ENCODE measurements at regions not wholly inside any gene's neighbourhood (a gene's known extent, or its start where the extent isn't known, plus 50 kb on each side); places are given as distances from the start of the nearest gene placed in this dataset.

DNA sequence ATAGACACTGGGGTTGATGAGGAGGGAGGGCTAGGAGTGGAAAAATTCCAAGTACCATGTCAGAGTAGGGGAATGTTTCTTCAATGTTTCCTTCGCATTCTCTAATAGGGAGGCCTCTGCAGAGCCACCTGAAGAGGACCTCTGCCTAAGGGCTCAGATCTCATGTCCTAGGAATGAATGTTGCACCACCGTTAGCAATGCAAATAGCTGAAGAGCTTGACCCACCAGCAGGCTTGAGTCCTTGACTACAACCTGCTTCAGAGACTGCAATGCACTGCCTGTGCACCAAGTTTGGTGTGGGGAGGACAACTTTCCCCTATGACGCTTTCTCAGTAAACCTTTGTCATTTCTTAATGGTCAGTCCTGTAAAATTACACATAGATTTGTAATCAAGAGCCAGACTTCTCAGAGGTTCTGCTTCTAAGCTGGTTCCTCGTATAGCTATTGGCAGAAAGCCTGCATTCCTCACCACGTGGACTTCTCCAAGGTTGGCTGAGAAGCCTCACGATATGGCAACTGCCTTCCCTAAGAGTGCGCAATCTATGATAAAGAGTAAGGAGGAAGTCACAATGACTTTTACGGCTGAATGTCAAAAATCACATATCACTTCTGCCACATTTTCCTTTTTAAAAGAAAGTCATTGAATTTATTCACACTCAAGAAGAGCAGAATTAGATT, 600.7 kb upstream of the PTGER4 start:
- no peak for DNase-seq (ENCODE audit: low read depth)
- no peak overlapping the region for H3K4me3 ChIP-seq (ENCODE audit: low read depth, low read length)
- in situ Hi-C loops (cut with HindIII; ENCODE audit: low sequenced_read_pairs): no loop called here
- TF ChIP-seq, protein P1, sequence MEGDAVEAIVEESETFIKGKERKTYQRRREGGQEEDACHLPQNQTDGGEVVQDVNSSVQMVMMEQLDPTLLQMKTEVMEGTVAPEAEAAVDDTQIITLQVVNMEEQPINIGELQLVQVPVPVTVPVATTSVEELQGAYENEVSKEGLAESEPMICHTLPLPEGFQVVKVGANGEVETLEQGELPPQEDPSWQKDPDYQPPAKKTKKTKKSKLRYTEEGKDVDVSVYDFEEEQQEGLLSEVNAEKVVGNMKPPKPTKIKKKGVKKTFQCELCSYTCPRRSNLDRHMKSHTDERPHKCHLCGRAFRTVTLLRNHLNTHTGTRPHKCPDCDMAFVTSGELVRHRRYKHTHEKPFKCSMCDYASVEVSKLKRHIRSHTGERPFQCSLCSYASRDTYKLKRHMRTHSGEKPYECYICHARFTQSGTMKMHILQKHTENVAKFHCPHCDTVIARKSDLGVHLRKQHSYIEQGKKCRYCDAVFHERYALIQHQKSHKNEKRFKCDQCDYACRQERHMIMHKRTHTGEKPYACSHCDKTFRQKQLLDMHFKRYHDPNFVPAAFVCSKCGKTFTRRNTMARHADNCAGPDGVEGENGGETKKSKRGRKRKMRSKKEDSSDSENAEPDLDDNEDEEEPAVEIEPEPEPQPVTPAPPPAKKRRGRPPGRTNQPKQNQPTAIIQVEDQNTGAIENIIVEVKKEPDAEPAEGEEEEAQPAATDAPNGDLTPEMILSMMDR (IDR thresholded peaks at IDR 0.05; ENCODE audit: low read depth, low read length, missing control alignments): no peak

DNA sequence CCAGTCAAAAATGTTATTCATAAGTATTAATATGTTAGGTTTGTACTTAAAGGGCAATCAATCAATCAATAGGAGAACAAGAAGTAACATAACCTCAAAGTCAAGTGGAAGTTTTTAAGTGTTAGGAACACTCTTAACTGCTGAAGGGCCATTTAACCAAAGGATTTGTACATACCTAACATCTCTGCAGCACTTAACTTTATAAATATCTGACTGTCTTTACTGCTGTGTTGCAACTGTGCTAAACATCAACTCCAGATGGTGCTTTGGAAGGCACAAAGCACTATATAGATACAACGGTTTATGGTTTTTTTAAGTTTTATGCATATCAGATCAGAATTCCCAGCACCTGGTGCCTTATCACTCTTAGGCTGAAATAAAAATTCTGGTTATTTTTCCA, 604.9 kb upstream of the PTGER4 start:
- no peak overlapping the region for H3K4me3 ChIP-seq (ENCODE audit: low read depth, low read length)
- TF ChIP-seq, protein P1 (IDR thresholded peaks at IDR 0.05; ENCODE audit: low read depth, low read length, missing control alignments): no peak
- in situ Hi-C loops (cut with HindIII; ENCODE audit: low sequenced_read_pairs): no loop called here
- DNase-seq (ENCODE audit: low read depth): no peak

DNA sequence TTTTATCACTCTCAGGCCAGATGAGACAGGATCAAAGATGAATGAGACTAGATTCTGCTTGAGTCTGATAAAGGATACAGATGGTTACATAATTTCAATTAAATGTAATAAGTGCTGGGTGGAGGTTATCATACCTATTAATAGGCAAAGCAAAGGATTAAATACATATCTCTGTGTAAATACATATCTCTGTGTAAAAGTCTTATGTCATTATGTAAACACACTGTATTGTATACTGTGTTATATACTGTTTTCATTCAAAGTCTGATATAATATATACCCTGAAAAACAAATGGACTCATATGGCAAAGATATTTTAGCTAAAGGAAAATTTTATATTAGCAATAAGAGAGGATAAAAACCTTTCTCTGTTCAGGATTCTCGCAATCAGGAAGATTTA, 605.8 kb upstream of the PTGER4 start:
- in situ Hi-C loops (cut with HindIII; ENCODE audit: low sequenced_read_pairs): no loop called here
- DNase-seq (ENCODE audit: low read depth): no peak
- no peak overlapping the region for H3K4me3 ChIP-seq (ENCODE audit: low read depth, low read length)
- TF ChIP-seq, protein P1 (IDR thresholded peaks at IDR 0.05; ENCODE audit: low read depth, low read length, missing control alignments): no peak

DNA sequence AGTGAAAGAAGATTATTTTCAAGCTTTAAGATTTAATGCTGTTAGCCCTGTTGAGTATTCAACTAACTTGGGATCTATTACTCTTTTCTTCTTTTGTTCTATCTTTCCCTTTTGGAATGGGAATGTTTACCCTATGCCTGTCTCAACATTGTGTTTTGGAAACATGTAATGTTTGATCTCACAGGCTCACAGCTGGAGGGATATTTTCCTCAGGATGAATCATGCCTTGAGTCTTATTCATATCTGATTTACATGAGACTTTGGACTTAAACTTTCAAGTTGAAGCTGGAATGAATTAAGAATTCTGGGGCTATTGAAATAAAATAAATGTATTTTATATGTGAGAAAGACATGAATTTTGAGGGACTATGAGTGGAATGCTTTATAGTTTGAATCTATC, 607.8 kb upstream of the PTGER4 start:
- in situ Hi-C loops (cut with HindIII; ENCODE audit: low sequenced_read_pairs): no loop called here
- TF ChIP-seq, protein P1 (IDR thresholded peaks at IDR 0.05; ENCODE audit: low read depth, low read length, missing control alignments): no peak
- DNase-seq (ENCODE audit: low read depth): peak; percentile 79
- no peak overlapping the region for H3K4me3 ChIP-seq (ENCODE audit: low read depth, low read length)

DNA sequence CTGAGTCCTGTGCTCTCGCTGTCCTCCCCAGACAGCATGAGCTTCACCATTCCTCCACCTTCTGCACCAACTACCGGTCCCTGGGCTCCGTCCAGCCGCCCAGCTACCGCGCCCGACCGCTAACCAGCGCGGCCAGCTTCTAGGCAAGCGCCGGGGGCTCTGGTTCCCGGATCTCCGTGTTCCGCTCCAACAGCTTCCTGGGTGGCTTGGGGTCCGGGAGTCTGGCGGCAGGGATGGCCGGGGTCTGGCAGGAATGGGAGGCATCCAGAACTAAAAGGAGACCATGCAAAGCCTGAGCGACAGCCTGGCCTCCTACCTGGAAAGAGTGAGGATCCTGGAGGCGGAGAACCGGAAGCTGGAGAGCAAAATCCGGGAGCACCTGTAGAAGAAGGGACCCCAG, 613.1 kb upstream of the PTGER4 start:
- TF ChIP-seq, protein P1 (IDR thresholded peaks at IDR 0.05; ENCODE audit: low read depth, low read length, missing control alignments): no peak
- no peak for DNase-seq (ENCODE audit: low read depth)
- in situ Hi-C loops (cut with HindIII; ENCODE audit: low sequenced_read_pairs): no loop called here

DNA sequence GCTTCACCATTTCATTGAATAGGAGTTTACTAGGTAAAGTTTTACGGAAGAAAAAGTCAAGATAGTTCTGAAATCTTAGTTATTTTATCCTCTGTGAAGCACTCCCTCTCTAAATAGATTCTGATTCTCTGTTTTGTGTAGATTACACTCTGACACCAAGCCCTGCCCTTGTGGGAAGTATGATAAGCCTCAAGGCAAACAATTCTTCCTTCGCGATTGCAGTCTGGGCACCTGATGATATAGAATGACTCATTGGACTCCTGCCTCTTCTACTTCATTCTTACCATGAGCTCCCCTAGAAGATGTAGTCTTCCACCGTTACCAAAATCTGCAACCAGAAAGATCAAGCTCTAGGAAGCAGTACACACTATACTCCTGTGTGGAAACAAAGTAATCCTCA, 626.9 kb upstream of the PTGER4 start:
- TF ChIP-seq, protein P1 (IDR thresholded peaks at IDR 0.05; ENCODE audit: low read depth, low read length, missing control alignments): no peak
- no peak for DNase-seq (ENCODE audit: low read depth)
- no peak overlapping the region for H3K4me3 ChIP-seq (ENCODE audit: low read depth, low read length)
- in situ Hi-C loops (cut with HindIII; ENCODE audit: low sequenced_read_pairs): no loop called here

More for the DNA sequence above, 613.1 kb upstream of the PTGER4 start:
- H3K4me3 ChIP-seq (ENCODE audit: low read depth, low read length): no peak overlapping the region

Data from astrocyte of the cerebellum (primary cell).